ENCODE measurements at regions not wholly inside any gene's neighbourhood (a gene's known extent, or its start where the extent isn't known, plus 50 kb on each side); places are given as distances from the start of the nearest gene placed in this dataset.

- TF ChIP-seq CTCF (IDR thresholded peaks at IDR 0.05; ENCODE audit: insufficient read depth, low read length) (no peak), REST (IDR thresholded peaks at IDR 0.05; ENCODE audit: insufficient replicate concordance, low read depth) (no peak), POLR2AphosphoS5 (IDR thresholded peaks at IDR 0.05; ENCODE audit: low read depth) (no peak)
Measured at GRCh38 chr4:116478343-116478742, 607.0 kb downstream of the TRAM1L1 start.

Measured in HL-60 (cell line).